HG03103 (cell line): ENCODE measurements at regions not wholly inside any gene's neighbourhood (a gene's known extent, or its start where the extent isn't known, plus 50 kb on each side); places are given as distances from the start of the nearest gene placed in this dataset.
"Not testable (repeated sequence)": the region's sequence is repeated elsewhere in the genome, so short reads cannot be mapped to it uniquely, and the experiment has no call there.

Experiments used
- ATAC-seq: cut with Tn5 transposase; IDR thresholded peaks from one replicate; pipeline ENCODE4 v1.9.1; 2021; ENCODE audit warnings: low read depth; ENCODE audit not compliant: unreplicated experiment

GRCh38 chr1:213622365-213623063, 365.3 kb upstream of the PROX1 start:
- ATAC-seq, result peak; percentile 85

- no peak for ATAC-seq
These were observed 364.6 kb upstream of the PROX1 start for GRCh38 chr1:213623064-213623581.

- ATAC-seq, result peak; percentile 47
These were observed 363.9 kb upstream of the PROX1 start for GRCh38 chr1:213623862-213624261.

GRCh38 chr1:213636778-213637177, 351.0 kb upstream of the PROX1 start:
- ATAC-seq, result not testable (repeated sequence)

GRCh38 chr1:213641312-213641711, 346.5 kb upstream of the PROX1 start:
- ATAC-seq, result no peak

GRCh38 chr1:213643360-213643759, 344.4 kb upstream of the PROX1 start:
- no peak for ATAC-seq

- no peak for ATAC-seq
These were observed 339.7 kb upstream of the PROX1 start for GRCh38 chr1:213647864-213648650.

GRCh38 chr1:213649373-213649772, 338.4 kb upstream of the PROX1 start:
- no peak for ATAC-seq

- ATAC-seq, result no peak
These were observed 337.2 kb upstream of the PROX1 start for GRCh38 chr1:213650603-213651002.

GRCh38 chr1:213651077-213651476, 336.7 kb upstream of the PROX1 start:
- ATAC-seq, result no peak

- no peak for ATAC-seq
These were observed 335.7 kb upstream of the PROX1 start for GRCh38 chr1:213652109-213652508.

GRCh38 chr1:213656039-213656438, 331.7 kb upstream of the PROX1 start:
- no peak for ATAC-seq

GRCh38 chr1:213656503-213656902, 331.3 kb upstream of the PROX1 start:
- no peak for ATAC-seq

- ATAC-seq, result no peak
These were observed 330.8 kb upstream of the PROX1 start for GRCh38 chr1:213657013-213657412.

GRCh38 chr1:213657879-213658278, 329.9 kb upstream of the PROX1 start:
- no peak for ATAC-seq

- no peak for ATAC-seq
These were observed 329.3 kb upstream of the PROX1 start for GRCh38 chr1:213658457-213658856.

- ATAC-seq, result no peak
These were observed 327.9 kb upstream of the PROX1 start for GRCh38 chr1:213659580-213660547.

- no peak for ATAC-seq
These were observed 326.5 kb upstream of the PROX1 start for GRCh38 chr1:213661302-213661701.

GRCh38 chr1:213666113-213666512, 321.7 kb upstream of the PROX1 start:
- no peak for ATAC-seq

GRCh38 chr1:213666922-213667321, 320.9 kb upstream of the PROX1 start:
- ATAC-seq, result no peak

GRCh38 chr1:213669512-213669911, 318.3 kb upstream of the PROX1 start:
- ATAC-seq, result no peak
